Endothelial cell of umbilical vein (primary cell): ENCODE measurements at regions not wholly inside any gene's neighbourhood (a gene's known extent, or its start where the extent isn't known, plus 50 kb on each side); places are given as distances from the start of the nearest gene placed in this dataset.

ENCODE experiments used
- CTCF ChIP-seq, 2 donors: IDR thresholded peaks; 1 replicate in 1 of 2; 2 replicates in 1 of 2; pipeline ENCODE4 v1.5.1; 2011; ENCODE audit warnings: low read length in 2 of 2, mild to moderate bottlenecking in 2 of 2, moderate library complexity in 2 of 2, control low read depth in 1 of 2, inconsistent platforms in 1 of 2, low read depth in 1 of 2; ENCODE audit not compliant: insufficient read depth in 1 of 2; ENCODE audit errors: extremely low read depth in 1 of 2
- EZH2 ChIP-seq: IDR thresholded peaks from 2 replicates; pipeline ENCODE4 v1.6.1; 2012; ENCODE audit warnings: borderline replicate concordance, low read depth, mild to moderate bottlenecking, moderate library complexity, low read length, inconsistent platforms; ENCODE audit not compliant: severe bottlenecking
- FOS ChIP-seq: IDR thresholded peaks from 2 replicates; pipeline ENCODE4 v1.6.1; 2011; ENCODE audit warnings: mild to moderate bottlenecking, low read length, moderate library complexity, borderline replicate concordance; ENCODE audit not compliant: insufficient read depth
- GATA2 ChIP-seq: IDR thresholded peaks from 2 replicates; pipeline ENCODE4 v1.7.0; 2011; ENCODE audit warnings: low read depth, mild to moderate bottlenecking, moderate library complexity, mixed read lengths, low read length; ENCODE audit not compliant: insufficient read length, insufficient read depth
- MAX ChIP-seq: IDR thresholded peaks from 2 replicates; pipeline ENCODE4 v1.6.1; 2011; ENCODE audit not compliant: insufficient read depth, insufficient read length
- POLR2A ChIP-seq: IDR thresholded peaks from 2 replicates; pipeline ENCODE4 v1.6.1; 2012; ENCODE audit warnings: low read depth, mild to moderate bottlenecking, control low read depth, low read length
- POLR2AphosphoS5 ChIP-seq: IDR thresholded peaks from 2 replicates; pipeline ENCODE4 v1.6.1; 2012; ENCODE audit warnings: low read depth, mild to moderate bottlenecking, control low read depth, low read length, moderate library complexity; ENCODE audit not compliant: insufficient read depth

GRCh38 chr11:8808226-8808585 lies 102.8 kb upstream of the AKIP1 start:
- no peak for TF ChIP-seq CTCF (IDR thresholded peaks at IDR 0.05; ENCODE audit: extremely low read depth in 1 of 2, insufficient read depth in 1 of 2, low read depth in 1 of 2, low read length in 2 of 2)
- no peak for TF ChIP-seq EZH2
- no peak for TF ChIP-seq POLR2AphosphoS5
- no peak for TF ChIP-seq POLR2A
- TF ChIP-seq MAX = no peak
- TF ChIP-seq FOS = no peak
- no peak for TF ChIP-seq GATA2
